GM12892 (cell line): ENCODE measurements at regions not wholly inside any gene's neighbourhood (a gene's known extent, or its start where the extent isn't known, plus 50 kb on each side); places are given as distances from the start of the nearest gene placed in this dataset.

Source experiments
- POLR2A ChIP-seq: IDR thresholded peaks from 2 replicates; pipeline ENCODE4 v1.6.1; 2011; ENCODE audit warnings: low read depth, low read length, control low read depth
- POLR2AphosphoS5 ChIP-seq: IDR thresholded peaks from 2 replicates; pipeline ENCODE4 v1.6.1; 2011; ENCODE audit warnings: low read depth, low read length, control low read depth
- TAF1 ChIP-seq: IDR thresholded peaks from 2 replicates; pipeline ENCODE4 v1.6.1; 2011; ENCODE audit warnings: low read depth, mild to moderate bottlenecking, control low read depth, low read length, borderline replicate concordance

- TF ChIP-seq POLR2AphosphoS5 (no peak), POLR2A (no peak), TAF1 (no peak)
Measured at GRCh38 chr2:152251211-152251610, 75.6 kb upstream of the STAM2 start.
